ENCODE measurements at regions not wholly inside any gene's neighbourhood (a gene's known extent, or its start where the extent isn't known, plus 50 kb on each side); places are given as distances from the start of the nearest gene placed in this dataset.
"Not testable (repeated sequence)": the region's sequence is repeated elsewhere in the genome, so short reads cannot be mapped to it uniquely, and the experiment has no call there.

- no peak for DNase-seq
Measured at GRCh38 chr17:74128456-74129211, 74.8 kb upstream of the RPL38 start.

DNA sequence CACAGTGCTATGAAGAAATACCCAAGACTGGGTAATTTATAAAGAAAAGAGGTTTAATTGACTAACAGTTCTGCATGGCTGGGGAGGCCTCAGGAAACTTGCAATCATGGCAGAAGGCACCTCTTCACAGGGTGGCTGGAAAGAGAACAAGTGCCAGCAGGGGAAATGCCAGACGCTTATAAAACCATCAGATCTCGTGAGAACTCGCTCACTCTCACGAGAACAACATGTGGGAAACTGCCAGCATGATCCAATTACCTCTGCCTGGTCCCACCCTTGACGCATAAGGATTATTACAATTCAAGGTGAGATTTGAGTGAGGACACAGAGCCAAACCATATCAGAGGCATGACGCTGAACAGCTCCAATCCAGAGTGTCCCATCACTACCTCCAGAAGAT lies 73.7 kb upstream of the RPL38 start:
- not testable (repeated sequence) for DNase-seq

DNA sequence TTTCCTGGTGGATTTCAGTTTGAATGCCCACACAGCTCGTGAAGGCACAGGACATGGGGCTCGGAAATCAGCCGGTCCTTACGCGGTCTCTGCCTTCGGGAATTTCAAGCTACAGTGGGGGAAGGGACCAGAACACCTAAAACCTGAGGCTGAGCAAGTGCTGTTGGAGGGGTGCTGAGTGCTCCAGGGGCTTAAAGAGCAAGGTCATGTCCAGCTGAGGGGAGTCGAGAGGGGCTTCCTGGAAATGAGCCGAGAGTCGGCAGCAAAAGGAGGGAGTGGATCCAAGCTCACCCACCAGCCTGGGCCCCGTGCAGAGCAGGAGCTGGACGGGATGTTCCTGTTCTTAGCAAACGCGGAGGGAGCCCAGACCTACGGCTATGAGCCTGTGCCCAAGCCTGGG lies 73.2 kb upstream of the RPL38 start:
- DNase-seq, result no peak

DNA sequence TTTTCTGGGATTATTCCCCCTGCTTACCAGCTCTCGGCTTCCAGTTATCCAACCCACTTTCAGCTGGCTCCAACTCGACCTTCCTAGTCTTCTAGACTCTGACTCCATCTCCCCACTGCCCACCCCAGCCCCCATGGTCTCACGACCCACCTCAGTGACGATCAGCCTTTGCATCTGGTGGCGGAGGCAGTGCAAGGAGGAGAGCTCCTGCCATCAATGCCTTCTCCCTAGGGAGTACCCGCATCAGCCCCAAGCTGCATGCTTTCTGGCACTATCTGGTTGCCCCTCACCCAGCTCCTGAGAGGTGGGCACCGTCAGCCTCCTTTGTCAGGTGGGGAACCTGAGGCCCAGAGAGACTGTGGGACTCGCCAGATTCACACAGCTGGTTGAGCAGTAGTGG lies 72.6 kb upstream of the RPL38 start:
- no peak for DNase-seq

DNA sequence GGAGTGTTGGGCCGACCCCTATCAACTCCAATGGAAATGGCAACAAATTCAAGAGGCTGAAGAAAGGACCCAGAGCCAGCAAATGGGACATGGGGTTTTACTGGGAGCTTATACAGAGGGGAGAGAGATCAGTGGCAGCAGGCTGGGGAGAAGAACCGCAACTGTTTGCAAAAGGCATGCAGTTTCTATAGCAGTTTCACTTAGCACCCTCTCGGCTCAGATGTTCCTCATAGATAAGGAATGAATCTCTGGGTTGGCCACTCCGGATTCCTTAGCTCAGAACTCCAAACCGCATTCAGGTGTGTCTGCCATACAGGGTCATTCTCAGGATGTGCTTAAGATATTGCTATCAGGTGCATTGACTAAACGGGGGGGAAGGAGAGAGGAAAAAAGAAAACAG lies 71.1 kb upstream of the RPL38 start:
- DNase-seq, result no peak

- DNase-seq, result no peak
Measured at GRCh38 chr17:74133740-74134139, 69.7 kb upstream of the RPL38 start.

DNA sequence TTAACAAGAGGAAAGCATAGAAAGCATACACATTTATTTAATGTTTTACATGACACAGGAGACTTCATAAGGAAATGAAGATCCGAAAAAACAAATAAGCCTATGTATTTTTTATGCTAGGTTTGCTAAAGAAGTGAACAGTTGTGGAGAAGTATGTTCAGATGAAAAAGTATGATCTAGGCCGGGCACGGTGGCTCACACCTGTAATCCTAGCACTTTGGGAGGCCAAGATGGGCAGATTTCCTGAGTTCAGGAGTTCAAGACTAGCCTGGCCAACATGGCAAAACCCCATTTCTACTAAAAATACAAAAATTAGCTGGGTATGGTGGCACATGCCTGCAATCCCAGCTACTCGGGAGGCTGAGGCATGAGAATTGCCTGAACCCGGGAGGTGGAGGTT lies 69.2 kb upstream of the RPL38 start:
- DNase-seq, result not testable (repeated sequence)

DNA sequence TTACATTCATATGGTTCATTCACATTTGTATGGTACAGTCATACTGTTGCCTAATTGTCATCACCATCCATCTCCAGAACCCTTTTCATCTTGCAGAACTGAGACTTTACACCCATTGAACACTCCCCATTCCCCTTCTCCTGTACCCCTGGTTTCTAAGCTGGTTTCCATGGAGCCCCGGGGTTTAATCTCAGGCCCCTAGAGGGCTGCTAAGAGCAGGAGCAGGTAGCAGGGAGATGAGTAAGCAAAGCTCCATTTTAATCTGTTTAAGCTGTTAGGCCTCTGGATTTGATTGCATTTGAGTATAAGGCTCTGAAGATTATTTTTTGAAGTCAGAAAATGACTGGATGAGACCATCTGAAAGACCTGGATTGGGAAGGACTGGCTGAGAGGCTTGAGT lies 68.5 kb upstream of the RPL38 start:
- DNase-seq, result no peak

GRCh38 chr17:74135391-74136167 lies 67.9 kb upstream of the RPL38 start:
- no peak for DNase-seq

- no peak for DNase-seq
Measured at GRCh38 chr17:74137416-74137815, 66.1 kb upstream of the RPL38 start.

DNA sequence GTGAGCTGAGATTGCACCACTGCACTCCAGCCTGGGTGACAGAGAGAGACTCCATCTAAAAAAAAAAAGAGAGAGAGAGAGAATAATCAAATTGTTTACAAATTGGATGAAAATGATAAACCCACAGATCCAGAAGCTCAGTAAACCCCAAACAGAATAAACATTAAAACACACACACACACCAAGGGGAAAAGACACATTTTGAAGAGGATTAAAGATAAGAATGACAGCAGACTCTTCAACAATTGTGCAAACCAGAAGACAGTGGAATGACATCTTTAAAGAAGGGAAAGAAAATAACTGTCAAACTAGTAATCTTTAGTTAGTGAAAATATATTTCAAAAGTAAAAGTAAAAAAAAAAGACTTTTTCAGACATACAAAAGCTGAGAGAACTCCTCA lies 64.4 kb upstream of the RPL38 start:
- no peak for DNase-seq

DNA sequence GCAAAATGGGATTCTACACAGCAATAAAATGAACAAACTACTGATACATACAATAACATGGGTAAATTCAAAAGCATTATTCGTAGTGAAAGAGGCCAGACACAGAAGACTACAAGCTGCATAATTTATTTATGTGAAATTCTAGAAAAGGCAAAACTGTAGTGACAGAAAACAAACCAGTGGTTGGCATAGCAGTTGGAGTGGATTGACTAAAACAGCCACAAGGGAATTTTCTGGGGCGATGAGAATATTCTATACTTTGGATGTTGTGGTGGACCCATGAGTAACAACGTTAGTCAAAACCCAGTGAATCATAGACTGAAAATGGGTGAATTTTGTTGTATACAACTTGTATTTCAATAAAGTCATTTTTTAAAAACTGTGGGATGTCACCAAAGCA lies 63.2 kb upstream of the RPL38 start:
- no peak for DNase-seq

DNA sequence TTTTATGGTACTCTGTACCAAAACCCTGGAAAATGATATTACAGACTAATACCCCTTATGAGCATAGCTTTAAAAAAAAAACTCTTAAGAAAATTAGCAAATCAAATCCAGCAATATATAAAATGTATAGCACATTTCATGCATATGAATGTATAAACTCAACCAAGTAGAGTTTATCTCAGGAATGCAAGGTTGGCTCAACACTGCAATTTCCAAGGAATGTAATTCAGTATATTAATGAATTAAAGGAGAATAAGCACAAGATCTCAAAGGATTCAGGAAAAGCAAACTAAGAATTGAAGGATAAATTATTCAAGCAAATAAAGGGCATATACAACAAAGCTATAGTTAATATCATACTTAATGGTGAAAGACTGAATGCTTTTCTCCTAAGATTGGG lies 61.9 kb upstream of the RPL38 start:
- DNase-seq, result no peak

GRCh38 chr17:74143318-74143717 lies 60.2 kb upstream of the RPL38 start:
- not testable (repeated sequence) for DNase-seq

DNA sequence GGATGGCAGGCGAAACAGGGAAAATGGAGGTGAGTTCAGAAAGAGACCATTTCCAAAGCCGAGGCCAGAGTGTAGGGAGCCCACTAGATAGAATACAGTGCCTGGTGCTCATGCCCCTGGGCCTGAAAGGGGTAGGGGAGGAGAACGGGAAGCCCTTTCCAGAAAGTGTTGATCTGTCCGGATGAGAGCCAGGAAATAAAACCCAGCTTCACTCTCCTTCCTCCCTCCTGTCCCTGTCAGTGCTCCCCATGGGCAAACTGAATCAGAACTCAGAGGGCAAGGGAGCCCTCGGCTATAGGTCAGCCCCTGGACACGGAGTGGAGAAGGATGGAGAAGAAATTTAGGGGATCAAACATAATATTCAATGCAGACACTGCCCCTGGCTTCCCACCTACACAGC lies 57.7 kb upstream of the RPL38 start:
- DNase-seq, result no peak

GRCh38 chr17:74146196-74146595 lies 57.3 kb upstream of the RPL38 start:
- no peak for DNase-seq

- DNase-seq, result no peak
Measured at GRCh38 chr17:74147056-74147835, 56.2 kb upstream of the RPL38 start.

DNA sequence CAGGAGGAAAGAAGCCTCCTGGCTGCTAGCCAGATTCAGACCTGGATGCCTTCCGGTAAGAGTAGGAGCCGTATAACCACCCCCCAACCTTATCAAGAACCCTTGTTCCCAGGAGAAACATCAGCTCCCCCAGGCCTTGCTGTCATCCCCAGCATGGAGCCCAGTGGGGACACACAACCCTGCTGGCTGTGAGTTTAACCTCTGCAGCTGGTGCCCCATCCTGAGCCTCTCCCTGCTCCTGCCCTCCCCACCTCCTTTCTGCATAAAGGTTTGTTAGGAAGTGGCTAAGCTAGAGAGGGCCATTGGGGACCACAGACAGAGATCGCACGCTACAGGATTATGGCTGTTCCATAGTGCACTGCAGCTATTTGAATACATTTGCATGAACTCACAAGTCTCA lies 55.5 kb upstream of the RPL38 start:
- DNase-seq, result no peak

DNA sequence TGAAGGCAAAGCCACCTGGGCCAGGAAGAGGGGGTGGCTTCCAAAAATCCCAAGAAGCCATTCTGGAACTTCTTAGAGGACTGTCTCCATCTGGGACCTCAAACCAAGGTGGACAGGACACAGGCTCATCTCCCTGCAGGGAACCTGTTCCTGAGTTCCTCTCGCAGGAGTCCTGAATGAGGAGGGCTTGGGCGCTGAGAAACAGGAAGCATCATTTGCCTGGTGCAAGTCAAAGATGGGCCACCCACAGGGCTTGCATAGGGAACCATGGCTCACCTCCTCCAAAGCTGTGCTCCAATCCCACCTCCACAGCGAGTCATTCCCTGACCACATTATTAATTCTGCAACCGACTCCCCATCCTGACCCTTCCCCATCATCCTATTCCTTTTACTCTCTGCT lies 55.0 kb upstream of the RPL38 start:
- no peak for DNase-seq

GRCh38 chr17:74148901-74149596 lies 54.4 kb upstream of the RPL38 start:
- no peak for DNase-seq

GRCh38 chr17:74149597-74150427 lies 53.7 kb upstream of the RPL38 start:
- no peak for DNase-seq

DNA sequence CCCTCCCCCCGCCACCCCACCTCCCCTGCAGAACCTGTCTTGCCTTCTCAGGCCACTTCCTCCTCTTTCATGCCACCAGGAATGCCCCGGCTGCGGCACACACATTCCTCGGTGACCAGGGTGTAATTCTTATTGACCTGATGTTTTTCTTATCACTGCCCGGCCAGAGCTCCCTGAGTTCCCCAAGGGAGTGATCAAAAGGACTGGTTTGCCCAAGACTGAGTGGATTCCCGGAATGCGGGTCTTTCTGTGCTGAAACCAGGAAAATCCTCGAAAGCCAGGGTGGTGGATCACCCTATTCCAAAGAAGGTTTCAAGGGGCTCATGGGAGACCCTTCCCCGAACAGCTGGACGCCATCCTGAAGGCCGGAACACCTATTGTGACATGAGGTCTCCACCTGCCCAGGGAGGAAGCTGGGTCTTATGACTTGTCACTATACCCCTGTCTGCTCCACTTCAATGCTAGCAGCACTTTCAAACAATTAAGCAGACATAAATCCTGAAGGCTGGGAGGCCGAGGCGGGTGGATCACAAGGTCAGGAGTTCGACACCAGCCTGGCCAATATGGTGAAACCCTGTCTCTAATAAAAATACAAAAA lies 53.0 kb upstream of the RPL38 start:
- DNase-seq, result no peak
